Liver (tissue), 8 donors: ENCODE measurements at regions not wholly inside any gene's neighbourhood (a gene's known extent, or its start where the extent isn't known, plus 50 kb on each side); places are given as distances from the start of the nearest gene placed in this dataset.

Experiments used
- DNase-seq: peaks from one replicate; pipeline ENCODE4 v3.0.0-alpha.2; 2017; ENCODE audit warnings: low spot score
- H3K27ac ChIP-seq, 2 donors: one replicate each; pipeline ENCODE4 v1.7.0; 2013; ENCODE audit warnings: inconsistent platforms in 2 of 2, low read length in 2 of 2, control low read depth in 1 of 2, low read depth in 1 of 2, mild to moderate bottlenecking in 1 of 2
- H3K27me3 ChIP-seq, 4 donors: one replicate each; pipeline versions ENCODE4 v1.6.1 to v1.7.0; 2013; ENCODE audit warnings: low read length in 3 of 4, inconsistent platforms in 1 of 4, mild to moderate bottlenecking in 1 of 4, moderate library complexity in 1 of 4; ENCODE audit not compliant: control insufficient read depth in 4 of 4, insufficient read depth in 4 of 4
- H3K36me3 ChIP-seq, 4 donors: one replicate each; pipeline versions ENCODE4 v1.6.1 to v1.7.0; 2013; ENCODE audit warnings: low read length in 3 of 4, mild to moderate bottlenecking in 3 of 4, low read depth in 1 of 4, moderate library complexity in 1 of 4; ENCODE audit not compliant: control insufficient read depth in 4 of 4, insufficient read depth in 3 of 4
- H3K4me1 ChIP-seq, 4 donors: one replicate each; pipeline versions ENCODE4 v1.6.1 to v1.7.0; 2013; ENCODE audit warnings: low read length in 3 of 4, mild to moderate bottlenecking in 3 of 4, moderate library complexity in 1 of 4; ENCODE audit not compliant: control insufficient read depth in 4 of 4, insufficient read depth in 4 of 4
- H3K4me3 ChIP-seq, 3 donors: one replicate each; pipeline versions ENCODE4 v1.6.1 to v1.7.0; 2013; ENCODE audit warnings: low read length in 3 of 3, control low read depth in 1 of 3, low read depth in 1 of 3, mild to moderate bottlenecking in 1 of 3
- H3K9ac ChIP-seq, 2 donors: one replicate each; pipeline ENCODE4 v1.7.0; 2013; ENCODE audit warnings: low read length in 2 of 2, mild to moderate bottlenecking in 2 of 2, moderate library complexity in 2 of 2, control low read depth in 1 of 2, low read depth in 1 of 2
- H3K9me3 ChIP-seq, 4 donors: one replicate each; pipeline versions ENCODE4 v1.6.1 to v1.7.0; 2013; ENCODE audit warnings: low read length in 3 of 4; ENCODE audit not compliant: control insufficient read depth in 4 of 4
- ATF3 ChIP-seq: IDR thresholded peaks from 2 replicates; pipeline ENCODE4 v1.6.1; 2016; ENCODE audit warnings: antibody characterized with exemption
- CTCF ChIP-seq: fragments of 150-350 bp; IDR thresholded peaks from 2 replicates; pipeline ENCODE4 v1.5.1; 2017; ENCODE audit warnings: improper control_type of control experiment, low read depth, low read length; ENCODE audit not compliant: missing input control
- EGR1 ChIP-seq, 2 donors: IDR thresholded peaks; 2 replicates each; pipeline ENCODE4 v1.6.1; 2016 to 2018; ENCODE audit warnings: antibody characterized with exemption in 2 of 2, low read depth in 2 of 2
- FOXA1 ChIP-seq: IDR thresholded peaks from 2 replicates; pipeline ENCODE4 v1.6.1; 2016; ENCODE audit warnings: antibody characterized with exemption
- FOXA2 ChIP-seq: IDR thresholded peaks from 2 replicates; pipeline ENCODE4 v1.6.1; 2016; ENCODE audit warnings: antibody characterized with exemption
- GABPA ChIP-seq, 2 donors: IDR thresholded peaks in 1 of 2; conservative IDR thresholded peaks in 1 of 2; 2 replicates each; pipeline ENCODE4 v1.6.1; 2016; ENCODE audit warnings: antibody characterized with exemption in 2 of 2, mild to moderate bottlenecking in 1 of 2, moderate library complexity in 1 of 2
- HNF4A ChIP-seq, 2 donors: conservative IDR thresholded peaks; 2 replicates each; pipeline ENCODE4 v1.6.1; 2016; ENCODE audit warnings: antibody characterized with exemption in 2 of 2, mild to moderate bottlenecking in 2 of 2
- HNF4G ChIP-seq: IDR thresholded peaks from 2 replicates; pipeline ENCODE4 v1.6.1; 2016; ENCODE audit warnings: antibody characterized with exemption
- JUND ChIP-seq, 2 donors: IDR thresholded peaks; 2 replicates each; pipeline ENCODE4 v1.6.1; 2016; ENCODE audit warnings: antibody characterized with exemption in 2 of 2
- MAX ChIP-seq: IDR thresholded peaks from 2 replicates; pipeline ENCODE4 v1.6.1; 2016; ENCODE audit warnings: antibody characterized with exemption
- NR2F2 ChIP-seq: IDR thresholded peaks from 2 replicates; pipeline ENCODE4 v1.6.1; 2016; ENCODE audit warnings: antibody characterized with exemption
- RAD21 ChIP-seq, 2 donors: IDR thresholded peaks; 2 replicates each; pipeline ENCODE4 v1.6.1; 2016; ENCODE audit warnings: antibody characterized with exemption in 2 of 2, mild to moderate bottlenecking in 2 of 2
- REST ChIP-seq: IDR thresholded peaks from 2 replicates; pipeline ENCODE4 v1.6.1; 2016; ENCODE audit warnings: antibody characterized with exemption, mild to moderate bottlenecking
- RXRA ChIP-seq, 2 donors: IDR thresholded peaks; 2 replicates each; pipeline ENCODE4 v1.6.1; 2017 to 2018; ENCODE audit warnings: antibody characterized with exemption in 2 of 2, mild to moderate bottlenecking in 1 of 2
- SP1 ChIP-seq: IDR thresholded peaks from 2 replicates; pipeline ENCODE4 v1.6.1; 2018; ENCODE audit warnings: antibody characterized with exemption, mild to moderate bottlenecking
- TAF1 ChIP-seq: conservative IDR thresholded peaks from 2 replicates; pipeline ENCODE4 v1.6.1; 2016; ENCODE audit warnings: antibody characterized with exemption, mild to moderate bottlenecking
- YY1 ChIP-seq: IDR thresholded peaks from 2 replicates; pipeline ENCODE4 v1.6.1; 2016; ENCODE audit warnings: antibody characterized with exemption, mild to moderate bottlenecking
- ZBTB33 ChIP-seq: IDR thresholded peaks from 2 replicates; pipeline ENCODE4 v1.6.1; 2016; ENCODE audit warnings: antibody characterized with exemption
- WGBS: extraction: QIAGEN DNeasy Blood & Tissue Kit; methylation state at CpG from one replicate; pipeline ENCODE4 v1.1.7; 2013; 5-methylcytosine and 5-hydroxymethylcytosine counted together
- donor health status: healthy.
- donor health status: healthy.
- donor health status: healthy.
- donor health status: healthy.
- donor health status: healthy.

- H3K4me3 ChIP-seq, result no peak overlapping the region
- no peaks in the 10 kb centered on the region for H3K36me3 ChIP-seq
- H3K27ac ChIP-seq, result no peak overlapping the region
- H3K4me1 ChIP-seq, result no peaks in the 10 kb centered on the region
- H3K9me3 ChIP-seq, result no peaks in the 10 kb centered on the region
- TF ChIP-seq ZBTB33, result no peak
- TF ChIP-seq JUND (IDR thresholded peaks at IDR 0.05), result no peak
- TF ChIP-seq RXRA (IDR thresholded peaks at IDR 0.05), result no peak
- TF ChIP-seq HNF4A (conservative IDR thresholded peaks at IDR 0.05), result no peak
- no peak for TF ChIP-seq ATF3
- no peak for TF ChIP-seq MAX
- TF ChIP-seq TAF1, result no peak
- TF ChIP-seq FOXA1, result no peak
- TF ChIP-seq NR2F2, result no peak
- TF ChIP-seq CTCF, result no peak
- no peak for TF ChIP-seq REST
- no peak for TF ChIP-seq SP1
- WGBS, result 95% methylated on average over 1 of the region's 1 CpG
- DNase-seq, result no peak
- H3K9ac ChIP-seq, result no peak overlapping the region
- H3K27me3 ChIP-seq, result no peaks in the 10 kb centered on the region
These were observed 295.0 kb downstream of the NR4A2 start for GRCh38 chr2:156037482-156037881.

GRCh38 chr2:156031121-156031520, 301.4 kb downstream of the NR4A2 start:
- Histone ChIP-seq H3K4me3 (no peak overlapping the region), H3K27ac (no peak overlapping the region), H3K9ac (no peak overlapping the region), H3K9me3 (no peaks in the 10 kb centered on the region), H3K4me1 (no peaks in the 10 kb centered on the region), H3K27me3 (no peaks in the 10 kb centered on the region), H3K36me3 (no peaks in the 10 kb centered on the region)
- 90% methylated on average over 3 of the region's 3 CpGs for WGBS
- no peak for DNase-seq
- TF ChIP-seq RXRA (IDR thresholded peaks at IDR 0.05) (no peak), YY1 (no peak), RAD21 (IDR thresholded peaks at IDR 0.05) (no peak), FOXA1 (no peak), EGR1 (IDR thresholded peaks at IDR 0.05; ENCODE audit: low read depth in 2 of 2) (no peak), HNF4G (no peak), MAX (no peak), FOXA2 (no peak), JUND (IDR thresholded peaks at IDR 0.05) (no peak), CTCF (no peak), HNF4A (conservative IDR thresholded peaks at IDR 0.05) (no peak), GABPA (IDR thresholded peaks at IDR 0.05 in 1 of 2, conservative IDR thresholded peaks at IDR 0.05 in 1 of 2) (no peak), TAF1 (no peak), NR2F2 (no peak), ZBTB33 (no peak), ATF3 (no peak)
